ENCODE measurements at regions not wholly inside any gene's neighbourhood (a gene's known extent, or its start where the extent isn't known, plus 50 kb on each side); places are given as distances from the start of the nearest gene placed in this dataset.
A peak's percentile ranks its signal among the peaks of the same experiment; 100 is the strongest.
"Not testable (repeated sequence)": the region's sequence is repeated elsewhere in the genome, so short reads cannot be mapped to it uniquely, and the experiment has no call there.

DNA sequence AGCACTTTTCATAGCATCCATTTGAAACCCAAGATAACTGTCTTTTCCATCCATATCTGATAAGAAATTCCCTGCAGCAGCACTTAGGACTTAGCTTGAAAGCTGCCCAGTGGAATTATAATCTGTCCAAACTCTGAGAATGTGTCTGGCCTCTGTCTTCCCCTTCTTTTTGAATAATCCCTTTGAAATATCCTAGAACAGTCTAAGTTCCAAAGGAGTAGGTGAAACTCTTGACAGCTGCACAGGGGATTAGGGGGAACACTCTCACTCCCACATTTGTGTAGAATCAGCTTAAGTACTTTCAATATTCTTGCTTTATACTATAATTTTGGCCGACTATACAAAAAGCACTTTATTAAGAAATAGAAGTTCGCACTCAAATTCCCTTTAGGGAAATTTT, 157.7 kb downstream of the PAPSS1 start:
- no peak for DNase-seq (ENCODE audit: low spot score)

GRCh38 chr4:107561481-107561880, 158.6 kb downstream of the PAPSS1 start:
- DNase-seq (ENCODE audit: low spot score): no peak

DNA sequence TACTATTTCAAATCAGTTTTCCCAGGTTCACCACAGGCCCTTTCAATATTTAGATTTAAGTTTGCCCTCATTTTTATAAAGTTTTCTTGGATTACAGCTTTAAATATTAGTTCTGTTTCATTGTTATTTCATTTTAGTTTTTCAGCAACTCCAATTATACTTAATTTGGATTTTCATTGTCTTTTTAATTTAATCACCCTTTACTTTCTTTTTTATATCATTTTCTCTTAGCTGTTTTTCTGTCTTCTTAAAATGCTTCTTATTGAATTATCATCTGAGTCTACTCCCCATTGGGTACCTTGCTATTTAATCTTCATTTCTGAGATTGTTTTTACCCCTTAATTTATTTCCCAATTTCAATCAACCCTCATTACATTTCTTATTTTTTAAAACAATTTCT, 160.4 kb downstream of the PAPSS1 start:
- DNase-seq (ENCODE audit: low spot score): no peak

DNA sequence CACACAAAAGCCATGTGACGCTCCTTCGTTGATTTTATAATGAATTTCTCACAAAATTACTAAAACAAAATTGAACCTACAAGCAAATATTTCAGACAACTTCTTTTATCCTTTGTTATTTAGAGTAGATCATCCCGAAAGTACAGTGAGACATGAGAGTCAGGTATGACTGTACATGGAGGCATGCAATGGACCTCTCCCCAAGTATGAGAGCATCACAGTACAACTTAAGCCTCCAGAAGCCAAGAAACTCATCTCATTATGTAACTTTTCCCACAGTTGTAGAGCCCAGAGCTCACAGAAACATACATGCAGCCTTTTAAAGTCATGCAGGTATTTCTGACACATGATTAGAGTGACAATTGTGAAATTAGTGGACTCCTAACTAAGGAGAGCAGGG, 167.7 kb downstream of the PAPSS1 start:
- no peak for DNase-seq (ENCODE audit: low spot score)

DNA sequence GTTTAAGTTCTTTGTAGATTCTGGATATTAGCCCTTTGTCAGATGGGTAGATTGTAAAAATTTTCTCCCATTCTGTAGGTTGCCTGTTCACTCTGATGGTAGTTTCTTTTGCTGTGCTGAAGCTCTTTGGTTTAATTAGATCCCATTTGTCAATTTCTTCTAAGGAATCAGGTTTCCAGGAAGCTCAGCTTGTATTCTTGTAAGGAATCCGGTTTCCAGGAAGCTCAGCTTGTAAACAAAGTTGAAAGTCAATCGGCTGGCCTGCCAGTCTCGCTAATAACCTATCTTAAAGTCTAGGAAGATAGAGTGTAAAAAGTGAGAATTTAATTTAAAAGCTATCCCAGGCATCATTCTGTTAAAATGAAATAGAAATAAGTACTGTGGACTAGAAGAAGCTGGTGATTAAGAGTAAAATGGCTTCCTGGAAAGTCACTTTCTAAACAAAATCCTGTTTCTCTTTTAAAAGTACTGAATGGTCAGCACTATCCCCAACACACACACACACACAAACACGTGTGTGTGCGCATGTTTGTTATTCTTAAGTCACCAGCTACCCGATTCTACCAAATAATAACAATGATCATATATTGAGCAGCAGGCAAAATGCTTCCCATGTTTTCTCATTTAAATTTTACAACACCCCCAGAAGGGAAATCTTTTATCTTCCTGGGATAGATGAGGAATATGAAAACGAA, 171.7 kb downstream of the PAPSS1 start:
- peak; percentile 45 for DNase-seq (ENCODE audit: low spot score)

- DNase-seq (ENCODE audit: low spot score): no peak
Observed at GRCh38 chr4:107546638-107547037, 173.4 kb downstream of the PAPSS1 start.

DNA sequence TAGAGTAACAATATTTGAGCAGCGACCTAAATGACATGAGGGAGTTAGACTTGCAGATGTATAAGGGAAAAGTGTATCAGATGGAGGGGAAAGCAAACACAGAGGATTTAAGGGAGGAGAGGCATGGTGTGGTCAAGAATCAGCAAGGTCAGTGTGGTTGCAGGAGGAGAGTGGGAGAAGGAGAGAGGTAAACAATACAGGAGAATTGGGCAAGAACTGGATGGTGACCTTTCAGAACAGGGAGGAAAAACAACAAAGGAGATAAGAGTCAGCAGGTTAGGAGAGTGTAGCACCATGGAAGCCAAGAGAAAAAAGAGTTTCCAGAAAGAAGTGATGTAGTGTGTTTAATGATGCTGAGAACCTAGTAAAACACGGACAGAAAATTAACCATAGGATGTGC, 178.5 kb downstream of the PAPSS1 start:
- DNase-seq (ENCODE audit: low spot score): no peak

GRCh38 chr4:107531927-107532326, 188.1 kb downstream of the PAPSS1 start:
- no peak for DNase-seq (ENCODE audit: low spot score)

DNA sequence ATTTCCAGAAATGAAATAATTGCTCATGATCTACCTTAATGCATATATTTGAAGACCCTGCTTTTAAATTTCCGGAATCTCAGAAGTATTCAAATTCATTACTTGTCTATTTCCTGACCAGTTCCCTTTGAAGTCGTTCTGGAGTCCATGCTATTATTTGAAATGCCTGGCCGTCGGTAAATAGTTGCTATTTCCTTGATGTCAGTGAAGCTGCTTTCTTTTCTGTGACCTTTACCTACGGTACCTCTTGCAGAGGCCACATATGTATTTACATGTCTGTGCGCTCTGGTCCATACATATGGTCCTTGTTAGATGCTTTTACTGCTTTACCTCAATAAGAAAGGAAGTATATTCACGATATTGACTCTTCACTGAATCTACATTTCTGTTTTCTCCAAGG, 199.7 kb downstream of the PAPSS1 start:
- no peak for DNase-seq (ENCODE audit: low spot score)

GRCh38 chr4:107519053-107519452, 201.0 kb downstream of the PAPSS1 start:
- DNase-seq (ENCODE audit: low spot score): no peak

GRCh38 chr4:107518076-107518475, 202.0 kb downstream of the PAPSS1 start:
- DNase-seq (ENCODE audit: low spot score): no peak

DNA sequence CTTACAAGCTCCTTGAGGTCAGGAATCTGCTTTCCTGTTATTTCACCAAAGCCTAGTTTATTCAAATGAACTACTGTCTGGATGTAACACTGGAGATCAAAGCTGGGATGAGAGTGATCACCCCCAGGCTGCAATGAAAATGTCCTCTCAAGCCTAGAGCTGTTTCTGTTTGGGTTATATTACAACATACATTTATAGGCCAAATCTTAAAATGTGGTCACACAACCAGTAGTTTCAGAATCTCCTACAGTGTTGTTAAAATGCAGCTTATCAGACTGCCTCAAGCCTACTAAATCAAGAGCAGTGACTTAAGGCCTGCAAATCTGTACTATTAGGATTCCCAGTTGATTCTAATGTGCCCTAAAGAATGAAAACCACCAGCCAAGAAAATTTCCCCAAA, 207.5 kb downstream of the PAPSS1 start:
- DNase-seq (ENCODE audit: low spot score): no peak

- no peak for DNase-seq (ENCODE audit: low spot score)
Observed at GRCh38 chr4:107509615-107510014, 210.4 kb downstream of the PAPSS1 start.

DNA sequence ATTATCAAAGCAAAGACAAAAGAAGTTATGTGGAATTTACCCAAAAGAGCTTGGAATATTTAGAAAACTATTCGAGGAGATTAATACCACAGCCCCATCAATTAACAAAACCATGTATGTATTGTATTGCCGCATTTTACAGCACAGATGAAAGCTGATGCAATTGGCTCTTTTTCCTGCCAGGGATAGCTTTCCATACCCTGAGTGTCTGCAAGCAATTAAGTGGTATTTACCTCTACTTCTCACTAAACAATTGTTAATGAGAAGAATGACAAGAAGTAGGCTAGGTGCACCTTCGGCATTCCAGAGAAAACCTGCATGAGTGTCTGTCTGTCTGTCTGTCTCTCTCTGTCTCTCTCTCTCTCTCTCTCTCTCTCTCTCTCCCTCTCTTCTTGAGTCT, 219.5 kb downstream of the PAPSS1 start:
- DNase-seq (ENCODE audit: low spot score): no peak

- no peak for DNase-seq (ENCODE audit: low spot score)
Observed at GRCh38 chr4:107497054-107497453, 223.0 kb downstream of the PAPSS1 start.

DNA sequence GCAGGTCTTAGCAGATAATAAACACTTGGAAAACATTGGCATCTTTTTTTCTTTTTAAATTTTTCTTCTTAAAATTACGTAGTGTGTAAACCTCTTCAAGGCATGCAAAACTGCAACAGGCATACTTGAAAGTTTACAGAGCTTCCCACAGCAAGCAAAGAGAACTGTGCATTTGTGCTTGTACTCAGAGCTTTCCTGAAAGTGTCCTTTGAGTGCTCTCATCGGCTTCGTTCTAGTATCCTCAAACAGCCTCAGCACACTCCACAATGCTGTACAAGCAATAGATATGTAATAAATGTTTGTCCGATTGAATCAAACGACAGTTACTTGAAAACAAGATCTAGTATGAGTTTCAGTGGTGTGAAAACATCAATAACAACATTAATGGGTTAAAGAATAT, 227.5 kb downstream of the PAPSS1 start:
- DNase-seq (ENCODE audit: low spot score): no peak

DNA sequence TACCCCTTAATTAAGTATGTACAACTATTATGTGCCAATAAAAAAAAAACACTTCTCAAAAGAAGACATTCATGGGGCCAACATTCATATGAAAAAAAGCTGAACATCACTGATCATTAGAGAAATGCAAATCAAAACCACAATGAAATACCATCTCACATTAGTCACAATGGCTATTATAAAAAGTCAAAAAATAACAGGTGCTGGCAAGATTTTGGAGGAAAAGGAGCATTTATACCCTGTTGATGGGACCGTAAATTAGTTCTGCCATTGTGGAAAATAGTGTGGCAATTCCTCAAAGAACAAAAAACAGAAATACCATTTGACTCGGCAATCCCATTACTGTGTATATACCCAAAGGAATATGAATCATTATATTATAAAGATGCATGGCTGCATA, 229.9 kb downstream of the PAPSS1 start:
- DNase-seq (ENCODE audit: low spot score): no peak

GRCh38 chr4:107483621-107484020, 236.4 kb downstream of the PAPSS1 start:
- not testable (repeated sequence) for DNase-seq (ENCODE audit: low spot score)

DNA sequence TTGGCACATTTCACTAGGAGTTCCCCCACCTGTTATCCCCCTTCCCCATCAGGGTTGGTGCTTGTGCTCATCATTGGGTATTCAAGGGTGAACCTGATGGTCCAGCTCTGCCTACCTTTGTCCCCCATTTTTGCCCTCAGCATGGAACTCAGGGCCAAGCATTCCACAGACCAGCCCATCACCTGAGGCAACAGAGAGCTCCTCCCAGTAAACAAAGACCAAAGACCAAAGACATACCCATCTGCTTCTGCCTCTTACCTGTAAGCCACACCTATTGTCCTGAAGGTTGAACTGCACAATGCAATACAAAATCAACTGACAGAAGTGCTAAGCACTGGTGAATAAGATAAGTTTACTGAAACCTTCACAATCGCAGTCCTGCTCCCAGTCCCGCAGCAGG, 237.5 kb downstream of the PAPSS1 start:
- no peak for DNase-seq (ENCODE audit: low spot score)

- DNase-seq (ENCODE audit: low spot score): no peak
Observed at GRCh38 chr4:107478327-107478980, 241.6 kb downstream of the PAPSS1 start.

DNA sequence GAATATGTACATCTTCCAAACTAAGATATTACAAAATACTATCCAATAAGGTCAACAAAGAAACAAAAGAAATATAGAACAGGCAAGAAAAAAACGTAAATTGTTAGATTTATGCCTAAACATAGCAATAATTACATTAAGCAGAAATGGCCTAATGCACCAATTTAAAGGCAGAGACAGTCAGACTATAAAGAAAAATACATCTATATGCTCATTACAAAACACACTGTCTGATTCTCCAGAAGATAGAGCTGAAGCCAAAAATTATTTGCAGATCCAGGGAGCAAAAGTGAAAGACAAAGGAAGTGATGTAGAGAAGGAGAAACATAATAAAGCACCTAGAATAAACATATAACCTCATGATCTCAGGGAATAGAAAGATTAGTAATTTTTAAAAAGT, 246.9 kb downstream of the PAPSS1 start:
- no peak for DNase-seq (ENCODE audit: low spot score)

DNA sequence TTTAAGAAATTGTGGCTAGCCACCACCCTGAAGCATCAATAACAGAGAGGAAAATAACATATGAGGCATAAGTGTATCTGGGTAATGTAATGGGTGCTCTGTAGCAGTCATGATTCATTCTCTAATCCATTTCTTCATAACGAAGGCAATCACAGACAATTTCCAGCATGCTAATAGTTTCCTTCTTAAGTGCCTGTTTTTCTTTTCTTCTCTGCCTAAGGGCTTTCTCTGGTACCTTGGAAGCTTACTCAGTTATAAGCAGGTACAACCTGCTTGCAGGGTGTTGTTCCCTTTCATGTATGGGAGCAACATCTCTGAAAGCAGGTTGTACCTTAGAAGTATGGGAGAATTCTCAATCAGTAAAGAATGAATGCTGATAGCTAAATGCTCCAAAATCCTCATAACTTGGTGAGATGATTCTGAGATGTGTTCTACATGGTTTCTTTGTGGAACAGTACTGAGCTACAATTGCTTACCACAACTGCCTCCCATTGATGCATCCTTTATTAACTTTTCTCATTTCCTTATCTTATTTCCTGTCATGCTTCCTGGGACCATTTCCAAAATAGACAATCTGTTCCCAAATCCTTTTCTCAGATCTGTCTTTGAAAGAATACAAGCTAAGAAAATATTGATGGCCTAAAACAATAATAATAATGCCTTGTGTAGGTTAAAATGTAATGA, 247.6 kb downstream of the PAPSS1 start:
- no peak for DNase-seq (ENCODE audit: low spot score)

- no peak for DNase-seq (ENCODE audit: low spot score)
Observed at GRCh38 chr4:107470173-107470572, 249.9 kb downstream of the PAPSS1 start.

Data from H4 (cell line).